ENCODE measurements at regions not wholly inside any gene's neighbourhood (a gene's known extent, or its start where the extent isn't known, plus 50 kb on each side); places are given as distances from the start of the nearest gene placed in this dataset.

DNA sequence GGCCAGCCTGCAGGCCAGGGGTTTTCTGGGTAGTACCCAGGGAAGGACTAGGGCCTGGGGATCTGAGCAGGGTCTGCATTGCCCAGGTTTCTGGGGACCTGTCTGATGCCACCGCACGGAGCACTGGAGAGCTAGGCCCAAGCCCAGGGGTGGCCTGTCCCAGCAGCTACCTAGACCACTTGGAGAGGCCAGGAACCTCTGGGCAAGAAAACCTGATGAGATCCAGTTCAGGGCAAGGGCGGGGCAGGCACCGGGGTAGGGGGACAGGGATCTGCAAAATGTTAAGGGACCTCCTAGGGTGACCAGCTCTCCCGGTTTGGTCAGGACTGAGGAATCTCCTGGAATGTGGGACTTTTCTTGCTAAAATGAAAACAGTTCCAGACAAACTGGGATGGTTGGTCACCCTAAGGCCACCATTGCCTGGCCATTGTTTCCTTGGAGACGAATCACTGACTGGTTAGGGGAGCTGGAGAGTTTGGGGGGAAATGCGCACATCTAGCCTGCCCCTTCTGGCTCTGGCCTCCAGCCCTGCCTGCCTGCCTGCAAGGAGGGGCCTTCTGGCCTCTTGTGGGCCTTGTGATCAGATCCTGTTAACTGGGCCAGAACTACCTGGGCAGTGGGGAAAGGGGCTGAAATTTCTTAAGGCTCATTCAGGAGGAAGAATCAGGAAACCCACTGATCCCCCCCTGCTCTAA lies 117.4 kb upstream of the TLE3 start:
- H4K91ac ChIP-seq (ENCODE audit: insufficient read depth, low read depth, low read length): no peak overlapping the region
- no peak overlapping the region for H3K23ac ChIP-seq (ENCODE audit: low read depth, low read length)
- ATAC-seq (ENCODE audit: low read depth): no peak
- H3K4ac ChIP-seq (ENCODE audit: low read depth, low read length): no peak overlapping the region
- intact Hi-C loops (cut with micrococcal nuclease): no loop called here
- H2BK15ac ChIP-seq (ENCODE audit: low read depth, low read length): no peak overlapping the region
- H3K36me3 ChIP-seq (ENCODE audit: control insufficient read depth, insufficient read depth, low read length): no peaks in the 10 kb centered on the region
- no peaks in the 10 kb centered on the region for H3K9me1 ChIP-seq (ENCODE audit: insufficient read depth, low read length)
- no peaks in the 10 kb centered on the region for H4K20me1 ChIP-seq (ENCODE audit: insufficient read depth, low read length)
- H3K27me3 ChIP-seq (ENCODE audit: control insufficient read depth, insufficient read depth, low read length): peaks cover 62% of the 10 kb centered on the region
- BruUV-seq (replicated peaks): no TSS peak
- H4K8ac ChIP-seq (ENCODE audit: low read depth in 2 of 2, low read length in 2 of 2): no peak overlapping the region
- H2AFZ ChIP-seq (replicated peaks; ENCODE audit: low read length, poor library complexity): no peak overlapping the region
- H4K5ac ChIP-seq (ENCODE audit: low read depth, low read length): no peak overlapping the region
- no peak overlapping the region for H2BK120ac ChIP-seq (ENCODE audit: low read depth, low read length)
- H3K4me2 ChIP-seq (ENCODE audit: low read depth, low read length): no peak overlapping the region
- POLR2A ChIA-PET (ENCODE audit: unreplicated experiment): no interaction called here
- dilution Hi-C loops (cut with HindIII; ENCODE audit: low sequenced_read_pairs, unreplicated experiment): no loop called here
- no peak overlapping the region for H2BK20ac ChIP-seq (ENCODE audit: low read depth, low read length)
- no peaks in the 10 kb centered on the region for H3K9me3 ChIP-seq (ENCODE audit: control insufficient read depth, insufficient read depth, low read length)
- no peak overlapping the region for H3K56ac ChIP-seq (ENCODE audit: extremely low read depth, insufficient read depth, low read length)
- no peak for DNase-seq
- no peaks in the 10 kb centered on the region for H3K4me1 ChIP-seq (ENCODE audit: control insufficient read depth, insufficient read depth, low read length)
- TF ChIP-seq MAFK (IDR thresholded peaks at IDR 0.05; ENCODE audit: low read depth, low read length) (no peak), BHLHE40 (IDR thresholded peaks at IDR 0.05; ENCODE audit: low read depth, low read length) (no peak), CEBPB (IDR thresholded peaks at IDR 0.05; ENCODE audit: low read depth, low read length) (no peak)
- no peak overlapping the region for H3K4me3 ChIP-seq (ENCODE audit: insufficient read depth, low read depth, low read length)
- no peak overlapping the region for H2AK5ac ChIP-seq (ENCODE audit: low read depth, low read length)
- H2AK9ac ChIP-seq (replicated peaks; ENCODE audit: low read depth, low read length, poor library complexity): no peak overlapping the region
- in situ Hi-C loops (cut with MboI; ENCODE audit: low sequenced_read_pairs): no loop called here
- CTCF ChIA-PET: no interaction called here
- WGBS, 2 experiments (ENCODE audit: extremely low coverage in 2 of 2, insufficient read length in 1 of 2): 93% methylated on average over 3 of the region's 7 CpGs; no CpG with 5 or more reads in 1 of the 2 experiments
- no peaks in the 10 kb centered on the region for H3K79me1 ChIP-seq (ENCODE audit: low read depth in 1 of 2, low read length in 2 of 2)
- H3K18ac ChIP-seq (ENCODE audit: low read depth, low read length): no peak overlapping the region
- H3K14ac ChIP-seq (replicated peaks; ENCODE audit: low read depth, low read length): no peak overlapping the region
- H3K9ac ChIP-seq (ENCODE audit: low read depth, low read length): no peak overlapping the region
- no peak overlapping the region for H3K27ac ChIP-seq (ENCODE audit: insufficient read depth, low read length)
- H2BK5ac ChIP-seq (ENCODE audit: low read depth, low read length, poor library complexity, severe bottlenecking): no peak overlapping the region
